ENCODE measurements at regions not wholly inside any gene's neighbourhood (a gene's known extent, or its start where the extent isn't known, plus 50 kb on each side); places are given as distances from the start of the nearest gene placed in this dataset.

DNA sequence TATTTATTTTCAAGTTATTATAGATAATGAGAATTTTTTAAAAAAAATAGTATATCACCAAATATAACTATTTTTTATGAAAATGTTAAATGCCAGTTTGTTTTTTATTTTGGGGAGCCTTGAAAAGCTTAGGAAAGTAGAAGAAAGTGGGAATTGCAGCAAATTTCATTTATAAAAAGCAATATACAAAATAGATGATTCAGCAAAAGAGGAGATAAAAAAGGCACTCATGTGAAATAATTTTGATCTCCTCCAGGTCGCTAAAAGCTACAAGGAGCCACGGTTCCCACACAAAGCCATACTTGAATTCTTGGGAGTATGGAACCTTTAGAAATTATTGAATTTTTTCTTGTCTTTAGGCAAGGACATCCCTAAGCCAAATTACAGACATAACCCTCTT, 625.0 kb upstream of the SGO1 start:
- H3K4me3 Mint-ChIP-seq = no peak overlapping the region
- ChIA-PET CTCF (no interaction called here), POLR2A (no interaction called here)
- no peaks in the 10 kb centered on the region for H3K36me3 Mint-ChIP-seq
- H3K4me1 Mint-ChIP-seq = peaks cover 6% of the 10 kb centered on the region; the same call in 1 of the 2 replicates
- ATAC-seq = no peak
- no peak for DNase-seq (ENCODE audit: low spot score)
- TF ChIP-seq SP1 (CRISPR knock-in tag; conservative IDR thresholded peaks at IDR 0.05) (no peak), ZNF423 (CRISPR knock-in tag; IDR thresholded peaks at IDR 0.05) (no peak), NFATC4 (CRISPR knock-in tag; IDR thresholded peaks at IDR 0.05) (no peak)
- TF ChIP-seq, protein P1, sequence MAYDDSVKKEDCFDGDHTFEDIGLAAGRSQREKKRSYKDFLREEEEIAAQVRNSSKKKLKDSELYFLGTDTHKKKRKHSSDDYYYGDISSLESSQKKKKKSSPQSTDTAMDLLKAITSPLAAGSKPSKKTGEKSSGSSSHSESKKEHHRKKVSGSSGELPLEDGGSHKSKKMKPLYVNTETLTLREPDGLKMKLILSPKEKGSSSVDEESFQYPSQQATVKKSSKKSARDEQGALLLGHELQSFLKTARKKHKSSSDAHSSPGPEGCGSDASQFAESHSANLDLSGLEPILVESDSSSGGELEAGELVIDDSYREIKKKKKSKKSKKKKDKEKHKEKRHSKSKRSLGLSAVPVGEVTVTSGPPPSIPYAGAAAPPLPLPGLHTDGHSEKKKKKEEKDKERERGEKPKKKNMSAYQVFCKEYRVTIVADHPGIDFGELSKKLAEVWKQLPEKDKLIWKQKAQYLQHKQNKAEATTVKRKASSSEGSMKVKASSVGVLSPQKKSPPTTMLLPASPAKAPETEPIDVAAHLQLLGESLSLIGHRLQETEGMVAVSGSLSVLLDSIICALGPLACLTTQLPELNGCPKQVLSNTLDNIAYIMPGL (CRISPR knock-in tag; IDR thresholded peaks at IDR 0.05) = no peak
- TF ChIP-seq, protein P2, sequence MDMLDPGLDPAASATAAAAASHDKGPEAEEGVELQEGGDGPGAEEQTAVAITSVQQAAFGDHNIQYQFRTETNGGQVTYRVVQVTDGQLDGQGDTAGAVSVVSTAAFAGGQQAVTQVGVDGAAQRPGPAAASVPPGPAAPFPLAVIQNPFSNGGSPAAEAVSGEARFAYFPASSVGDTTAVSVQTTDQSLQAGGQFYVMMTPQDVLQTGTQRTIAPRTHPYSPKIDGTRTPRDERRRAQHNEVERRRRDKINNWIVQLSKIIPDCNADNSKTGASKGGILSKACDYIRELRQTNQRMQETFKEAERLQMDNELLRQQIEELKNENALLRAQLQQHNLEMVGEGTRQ (CRISPR knock-in tag; IDR thresholded peaks at IDR 0.05) = no peak
- H3K27me3 Mint-ChIP-seq (ENCODE audit: low read depth) = no peaks in the 10 kb centered on the region
- 0 out of 2 replicates have a peak, but pooled peaks cover 4% of the 10 kb centered on the region for H3K9me3 Mint-ChIP-seq
- no peak overlapping the region for H3K27ac Mint-ChIP-seq

DNA sequence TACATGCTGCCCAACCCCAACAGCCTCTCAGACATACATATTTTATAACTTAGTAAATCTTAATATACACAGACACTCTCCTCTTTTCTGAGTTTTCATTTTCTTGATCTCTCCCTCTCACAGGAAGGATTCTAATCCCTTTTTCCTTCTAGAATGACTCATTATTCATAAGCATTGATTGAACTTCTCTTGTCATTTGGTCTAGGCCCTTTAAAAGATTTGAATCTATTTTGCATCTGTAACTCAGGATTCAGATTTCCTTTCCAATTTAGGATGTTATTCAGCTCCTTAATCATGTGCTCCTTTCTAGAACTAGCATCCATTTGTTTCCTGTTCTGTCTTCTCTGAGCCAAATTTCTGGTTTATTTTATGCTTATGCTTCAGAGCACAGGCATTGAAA, 624.5 kb upstream of the SGO1 start:
- TF ChIP-seq, protein P3, sequence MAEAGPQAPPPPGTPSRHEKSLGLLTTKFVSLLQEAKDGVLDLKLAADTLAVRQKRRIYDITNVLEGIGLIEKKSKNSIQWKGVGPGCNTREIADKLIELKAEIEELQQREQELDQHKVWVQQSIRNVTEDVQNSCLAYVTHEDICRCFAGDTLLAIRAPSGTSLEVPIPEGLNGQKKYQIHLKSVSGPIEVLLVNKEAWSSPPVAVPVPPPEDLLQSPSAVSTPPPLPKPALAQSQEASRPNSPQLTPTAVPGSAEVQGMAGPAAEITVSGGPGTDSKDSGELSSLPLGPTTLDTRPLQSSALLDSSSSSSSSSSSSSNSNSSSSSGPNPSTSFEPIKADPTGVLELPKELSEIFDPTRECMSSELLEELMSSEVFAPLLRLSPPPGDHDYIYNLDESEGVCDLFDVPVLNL (CRISPR knock-in tag; IDR thresholded peaks at IDR 0.05; ENCODE audit: borderline replicate concordance, low read depth) = no peak
- TF ChIP-seq, protein P4, sequence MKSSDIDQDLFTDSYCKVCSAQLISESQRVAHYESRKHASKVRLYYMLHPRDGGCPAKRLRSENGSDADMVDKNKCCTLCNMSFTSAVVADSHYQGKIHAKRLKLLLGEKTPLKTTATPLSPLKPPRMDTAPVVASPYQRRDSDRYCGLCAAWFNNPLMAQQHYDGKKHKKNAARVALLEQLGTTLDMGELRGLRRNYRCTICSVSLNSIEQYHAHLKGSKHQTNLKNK (CRISPR knock-in tag; IDR thresholded peaks at IDR 0.05) = no peak
- TF ChIP-seq, protein P1 (CRISPR knock-in tag; IDR thresholded peaks at IDR 0.05) = no peak
- TF ChIP-seq IRF2 (CRISPR knock-in tag; IDR thresholded peaks at IDR 0.05; ENCODE audit: borderline replicate concordance, low read depth) (no peak), TEAD1 (CRISPR knock-in tag; IDR thresholded peaks at IDR 0.05) (no peak), JUN (CRISPR knock-in tag; IDR thresholded peaks at IDR 0.05) (no peak)
- TF ChIP-seq, protein P5, sequence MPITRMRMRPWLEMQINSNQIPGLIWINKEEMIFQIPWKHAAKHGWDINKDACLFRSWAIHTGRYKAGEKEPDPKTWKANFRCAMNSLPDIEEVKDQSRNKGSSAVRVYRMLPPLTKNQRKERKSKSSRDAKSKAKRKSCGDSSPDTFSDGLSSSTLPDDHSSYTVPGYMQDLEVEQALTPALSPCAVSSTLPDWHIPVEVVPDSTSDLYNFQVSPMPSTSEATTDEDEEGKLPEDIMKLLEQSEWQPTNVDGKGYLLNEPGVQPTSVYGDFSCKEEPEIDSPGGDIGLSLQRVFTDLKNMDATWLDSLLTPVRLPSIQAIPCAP (CRISPR knock-in tag; IDR thresholded peaks at IDR 0.05) = no peak
- TF ChIP-seq, protein P6, sequence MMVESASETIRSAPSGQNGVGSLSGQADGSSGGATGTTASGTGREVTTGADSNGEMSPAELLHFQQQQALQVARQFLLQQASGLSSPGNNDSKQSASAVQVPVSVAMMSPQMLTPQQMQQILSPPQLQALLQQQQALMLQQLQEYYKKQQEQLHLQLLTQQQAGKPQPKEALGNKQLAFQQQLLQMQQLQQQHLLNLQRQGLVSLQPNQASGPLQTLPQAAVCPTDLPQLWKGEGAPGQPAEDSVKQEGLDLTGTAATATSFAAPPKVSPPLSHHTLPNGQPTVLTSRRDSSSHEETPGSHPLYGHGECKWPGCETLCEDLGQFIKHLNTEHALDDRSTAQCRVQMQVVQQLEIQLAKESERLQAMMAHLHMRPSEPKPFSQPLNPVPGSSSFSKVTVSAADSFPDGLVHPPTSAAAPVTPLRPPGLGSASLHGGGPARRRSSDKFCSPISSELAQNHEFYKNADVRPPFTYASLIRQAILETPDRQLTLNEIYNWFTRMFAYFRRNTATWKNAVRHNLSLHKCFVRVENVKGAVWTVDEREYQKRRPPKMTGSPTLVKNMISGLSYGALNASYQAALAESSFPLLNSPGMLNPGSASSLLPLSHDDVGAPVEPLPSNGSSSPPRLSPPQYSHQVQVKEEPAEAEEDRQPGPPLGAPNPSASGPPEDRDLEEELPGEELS (CRISPR knock-in tag; IDR thresholded peaks at IDR 0.05) = no peak
- ChIA-PET CTCF (no interaction called here), POLR2A (no interaction called here)
- H3K9me3 Mint-ChIP-seq = 0 out of 2 replicates have a peak, but pooled peaks cover 4% of the 10 kb centered on the region
- H3K36me3 Mint-ChIP-seq = no peaks in the 10 kb centered on the region
- H3K27me3 Mint-ChIP-seq (ENCODE audit: low read depth) = no peaks in the 10 kb centered on the region
- ATAC-seq (no peak), DNase-seq (ENCODE audit: low spot score) (no peak)
- no peak overlapping the region for H3K4me3 Mint-ChIP-seq
- peaks cover 9% of the 10 kb centered on the region; the same call in 1 of the 2 replicates for H3K4me1 Mint-ChIP-seq
- H3K27ac Mint-ChIP-seq = no peak overlapping the region

DNA sequence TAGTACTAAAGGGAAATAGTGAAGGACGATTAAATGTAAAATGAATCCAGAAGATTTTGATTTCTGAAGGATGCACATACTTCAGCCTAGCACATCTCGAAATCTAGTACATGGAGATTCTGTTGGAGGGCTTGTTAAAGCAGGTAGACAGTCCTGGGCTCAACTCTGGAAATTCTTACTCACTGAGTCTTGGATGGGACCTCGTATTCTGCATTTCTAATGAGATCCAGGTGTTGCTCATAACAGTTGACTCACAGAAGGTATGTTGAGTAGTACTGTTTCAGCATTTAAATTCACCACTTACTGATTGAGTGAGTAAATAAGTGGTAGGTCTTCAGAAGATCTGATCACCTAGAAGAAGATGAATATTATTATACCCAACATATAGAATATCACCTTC, 623.4 kb upstream of the SGO1 start:
- DNase-seq (ENCODE audit: low spot score) (no peak), ATAC-seq (no peak)
- Mint-ChIP-seq H3K27ac (no peak overlapping the region), H3K9me3 (0 out of 2 replicates have a peak, but pooled peaks cover 4% of the 10 kb centered on the region), H3K4me1 (peaks cover 9% of the 10 kb centered on the region; the same call in 1 of the 2 replicates), H3K4me3 (no peak overlapping the region), H3K36me3 (no peaks in the 10 kb centered on the region), H3K27me3 (ENCODE audit: low read depth) (no peaks in the 10 kb centered on the region)
- CTCF ChIA-PET = no interaction called here
- POLR2A ChIA-PET = no interaction called here
- TF ChIP-seq ZNF219 (CRISPR knock-in tag; IDR thresholded peaks at IDR 0.05; ENCODE audit: borderline replicate concordance) (no peak), ELF4 (CRISPR knock-in tag; IDR thresholded peaks at IDR 0.05; ENCODE audit: low read depth) (no peak), CBFB (CRISPR knock-in tag; IDR thresholded peaks at IDR 0.05; ENCODE audit: low read depth) (no peak), ZNF317 (CRISPR knock-in tag; IDR thresholded peaks at IDR 0.05; ENCODE audit: borderline replicate concordance, low read depth) (no peak)
- TF ChIP-seq, protein P7, sequence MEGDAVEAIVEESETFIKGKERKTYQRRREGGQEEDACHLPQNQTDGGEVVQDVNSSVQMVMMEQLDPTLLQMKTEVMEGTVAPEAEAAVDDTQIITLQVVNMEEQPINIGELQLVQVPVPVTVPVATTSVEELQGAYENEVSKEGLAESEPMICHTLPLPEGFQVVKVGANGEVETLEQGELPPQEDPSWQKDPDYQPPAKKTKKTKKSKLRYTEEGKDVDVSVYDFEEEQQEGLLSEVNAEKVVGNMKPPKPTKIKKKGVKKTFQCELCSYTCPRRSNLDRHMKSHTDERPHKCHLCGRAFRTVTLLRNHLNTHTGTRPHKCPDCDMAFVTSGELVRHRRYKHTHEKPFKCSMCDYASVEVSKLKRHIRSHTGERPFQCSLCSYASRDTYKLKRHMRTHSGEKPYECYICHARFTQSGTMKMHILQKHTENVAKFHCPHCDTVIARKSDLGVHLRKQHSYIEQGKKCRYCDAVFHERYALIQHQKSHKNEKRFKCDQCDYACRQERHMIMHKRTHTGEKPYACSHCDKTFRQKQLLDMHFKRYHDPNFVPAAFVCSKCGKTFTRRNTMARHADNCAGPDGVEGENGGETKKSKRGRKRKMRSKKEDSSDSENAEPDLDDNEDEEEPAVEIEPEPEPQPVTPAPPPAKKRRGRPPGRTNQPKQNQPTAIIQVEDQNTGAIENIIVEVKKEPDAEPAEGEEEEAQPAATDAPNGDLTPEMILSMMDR (IDR thresholded peaks at IDR 0.05) = no peak
- TF ChIP-seq, protein P8, sequence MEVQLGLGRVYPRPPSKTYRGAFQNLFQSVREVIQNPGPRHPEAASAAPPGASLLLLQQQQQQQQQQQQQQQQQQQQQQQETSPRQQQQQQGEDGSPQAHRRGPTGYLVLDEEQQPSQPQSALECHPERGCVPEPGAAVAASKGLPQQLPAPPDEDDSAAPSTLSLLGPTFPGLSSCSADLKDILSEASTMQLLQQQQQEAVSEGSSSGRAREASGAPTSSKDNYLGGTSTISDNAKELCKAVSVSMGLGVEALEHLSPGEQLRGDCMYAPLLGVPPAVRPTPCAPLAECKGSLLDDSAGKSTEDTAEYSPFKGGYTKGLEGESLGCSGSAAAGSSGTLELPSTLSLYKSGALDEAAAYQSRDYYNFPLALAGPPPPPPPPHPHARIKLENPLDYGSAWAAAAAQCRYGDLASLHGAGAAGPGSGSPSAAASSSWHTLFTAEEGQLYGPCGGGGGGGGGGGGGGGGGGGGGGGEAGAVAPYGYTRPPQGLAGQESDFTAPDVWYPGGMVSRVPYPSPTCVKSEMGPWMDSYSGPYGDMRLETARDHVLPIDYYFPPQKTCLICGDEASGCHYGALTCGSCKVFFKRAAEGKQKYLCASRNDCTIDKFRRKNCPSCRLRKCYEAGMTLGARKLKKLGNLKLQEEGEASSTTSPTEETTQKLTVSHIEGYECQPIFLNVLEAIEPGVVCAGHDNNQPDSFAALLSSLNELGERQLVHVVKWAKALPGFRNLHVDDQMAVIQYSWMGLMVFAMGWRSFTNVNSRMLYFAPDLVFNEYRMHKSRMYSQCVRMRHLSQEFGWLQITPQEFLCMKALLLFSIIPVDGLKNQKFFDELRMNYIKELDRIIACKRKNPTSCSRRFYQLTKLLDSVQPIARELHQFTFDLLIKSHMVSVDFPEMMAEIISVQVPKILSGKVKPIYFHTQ (CRISPR knock-in tag; IDR thresholded peaks at IDR 0.05) = no peak
